ENCODE measurements at regions not wholly inside any gene's neighbourhood (a gene's known extent, or its start where the extent isn't known, plus 50 kb on each side); places are given as distances from the start of the nearest gene placed in this dataset.

DNA sequence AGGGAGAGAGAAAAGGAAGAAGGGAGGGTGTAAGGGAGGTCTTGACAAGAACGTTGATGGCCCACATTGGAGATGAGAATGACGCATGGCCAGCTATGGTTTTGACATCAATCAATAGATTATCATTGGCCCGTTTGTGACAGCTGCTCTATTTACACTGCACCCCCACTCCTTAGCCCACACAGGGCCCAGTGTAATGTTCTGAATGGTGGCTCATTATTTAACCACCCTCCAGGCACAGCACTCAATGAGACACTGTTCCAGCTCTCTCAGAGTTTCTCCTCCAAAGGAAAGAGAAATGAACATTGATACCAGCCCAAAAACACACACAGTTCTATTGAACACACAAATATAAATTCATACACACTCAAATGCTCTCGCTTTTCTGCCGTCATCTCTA is 173.0 kb upstream of the IPO5 start:
- H3K4me1 ChIP-seq (ENCODE audit: control insufficient read depth in 1 of 2, insufficient read depth in 2 of 2, low read length in 2 of 2): no peaks in the 10 kb centered on the region
- DNase-seq: no peak
- no peak overlapping the region for H2BK5ac ChIP-seq (ENCODE audit: low read depth, low read length, poor library complexity)
- no peak overlapping the region for H3K9ac ChIP-seq (ENCODE audit: low read length)
- H3K18ac ChIP-seq (ENCODE audit: low read length): no peak overlapping the region
- no peaks in the 10 kb centered on the region for H3K79me1 ChIP-seq (ENCODE audit: low read length)
- no peaks in the 10 kb centered on the region for H3K36me3 ChIP-seq (ENCODE audit: control insufficient read depth in 1 of 2, insufficient read depth in 2 of 2, low read length in 2 of 2)
- no peak overlapping the region for H3K23ac ChIP-seq (ENCODE audit: low read length)
- H3K27me3 ChIP-seq (ENCODE audit: insufficient read depth, low read length): no peaks in the 10 kb centered on the region
- H4K8ac ChIP-seq (ENCODE audit: low read depth, low read length): no peak overlapping the region
- no peak overlapping the region for H3K4me2 ChIP-seq (ENCODE audit: low read length)
- H2BK12ac ChIP-seq (ENCODE audit: low read length): no peak overlapping the region
- no peak overlapping the region for H3K27ac ChIP-seq (ENCODE audit: low read depth, low read length)
- no peak overlapping the region for H4K91ac ChIP-seq (ENCODE audit: low read depth, low read length)
- H4K12ac ChIP-seq (ENCODE audit: low read depth, low read length): no peak overlapping the region
- H2BK120ac ChIP-seq (ENCODE audit: insufficient read depth, low read length, poor library complexity): no peak overlapping the region
- no peaks in the 10 kb centered on the region for H3K79me2 ChIP-seq (ENCODE audit: control insufficient read depth, insufficient read depth, low read length, poor library complexity)
- H3K14ac ChIP-seq (ENCODE audit: low read length): no peak overlapping the region
- no peak overlapping the region for H2AFZ ChIP-seq (ENCODE audit: insufficient read depth, low read length, poor library complexity)
- no peaks in the 10 kb centered on the region for H3K9me3 ChIP-seq (ENCODE audit: insufficient read depth, low read depth, low read length)
- no peak overlapping the region for H3K4me3 ChIP-seq (ENCODE audit: low read depth, low read length)
- no peak overlapping the region for H3K4ac ChIP-seq (ENCODE audit: low read depth, low read length)
- no peak overlapping the region for H2AK5ac ChIP-seq (ENCODE audit: low read length)
- WGBS (ENCODE audit: extremely low coverage, insufficient coverage, insufficient read length): no CpG with 5 or more reads among the region's 5 CpGs

DNA sequence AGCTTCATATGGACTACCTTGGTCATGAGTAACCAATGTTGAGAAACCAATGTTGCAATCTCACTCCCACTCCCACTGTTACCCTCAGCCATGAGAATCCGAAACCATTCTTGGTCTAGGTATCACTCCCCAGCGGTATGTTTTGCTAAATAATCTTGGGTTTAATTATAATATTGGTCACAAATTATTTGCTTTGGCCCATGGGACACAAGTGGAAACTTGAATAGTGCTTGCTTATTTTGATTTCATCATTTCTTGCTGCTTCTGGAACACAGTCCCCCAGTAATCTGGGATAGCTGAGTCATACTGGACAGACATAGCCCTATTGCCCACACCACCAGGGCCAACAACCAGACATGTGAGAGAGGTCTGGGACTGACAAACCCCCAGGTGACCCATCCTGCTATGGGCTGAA is 171.6 kb upstream of the IPO5 start:
- Histone ChIP-seq H3K18ac (ENCODE audit: low read length) (no peak overlapping the region), H2AFZ (ENCODE audit: insufficient read depth, low read length, poor library complexity) (no peak overlapping the region), H3K9me3 (ENCODE audit: insufficient read depth, low read depth, low read length) (no peaks in the 10 kb centered on the region), H3K79me2 (ENCODE audit: control insufficient read depth, insufficient read depth, low read length, poor library complexity) (no peaks in the 10 kb centered on the region), H3K27ac (ENCODE audit: low read depth, low read length) (no peak overlapping the region), H4K12ac (ENCODE audit: low read depth, low read length) (no peak overlapping the region), H3K4me1 (ENCODE audit: control insufficient read depth in 1 of 2, insufficient read depth in 2 of 2, low read length in 2 of 2) (no peaks in the 10 kb centered on the region), H2BK120ac (ENCODE audit: insufficient read depth, low read length, poor library complexity) (no peak overlapping the region), H3K4ac (ENCODE audit: low read depth, low read length) (no peak overlapping the region), H3K36me3 (ENCODE audit: control insufficient read depth in 1 of 2, insufficient read depth in 2 of 2, low read length in 2 of 2) (no peaks in the 10 kb centered on the region), H4K91ac (ENCODE audit: low read depth, low read length) (no peak overlapping the region), H2BK5ac (ENCODE audit: low read depth, low read length, poor library complexity) (no peak overlapping the region), H3K14ac (ENCODE audit: low read length) (no peak overlapping the region), H2AK5ac (ENCODE audit: low read length) (no peak overlapping the region), H3K4me3 (ENCODE audit: low read depth, low read length) (no peak overlapping the region), H3K79me1 (ENCODE audit: low read length) (no peaks in the 10 kb centered on the region), H3K9ac (ENCODE audit: low read length) (no peak overlapping the region), H2BK12ac (ENCODE audit: low read length) (no peak overlapping the region), H3K23ac (ENCODE audit: low read length) (no peak overlapping the region), H3K27me3 (ENCODE audit: insufficient read depth, low read length) (no peaks in the 10 kb centered on the region), H3K4me2 (ENCODE audit: low read length) (no peak overlapping the region), H4K8ac (ENCODE audit: low read depth, low read length) (no peak overlapping the region)
- DNase-seq: no peak
- no CpG with 5 or more reads among the region's 2 CpGs for WGBS (ENCODE audit: extremely low coverage, insufficient coverage, insufficient read length)

DNA sequence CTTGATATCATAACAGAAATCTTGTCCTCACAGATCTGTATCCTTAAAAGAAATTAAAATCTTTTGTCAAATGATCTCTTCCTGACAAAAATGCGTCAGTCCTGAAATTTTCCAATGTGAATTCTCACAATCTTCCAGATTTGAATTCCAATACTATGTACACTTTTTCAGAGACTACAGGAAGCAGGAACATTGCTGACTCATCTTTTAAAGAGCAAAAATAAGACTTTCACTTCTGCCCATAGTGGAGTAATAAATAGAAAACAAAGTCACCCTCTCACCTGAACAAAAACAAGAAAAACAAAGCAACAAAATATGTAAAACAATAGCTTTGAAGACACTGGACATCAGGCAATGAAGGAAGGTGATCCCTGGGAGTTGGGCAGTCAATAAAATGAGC is 167.0 kb upstream of the IPO5 start:
- no peak overlapping the region for H2BK5ac ChIP-seq (ENCODE audit: low read depth, low read length, poor library complexity)
- no peak overlapping the region for H4K12ac ChIP-seq (ENCODE audit: low read depth, low read length)
- no peaks in the 10 kb centered on the region for H3K36me3 ChIP-seq (ENCODE audit: control insufficient read depth in 1 of 2, insufficient read depth in 2 of 2, low read length in 2 of 2)
- peaks cover 4% of the 10 kb centered on the region for H3K9me3 ChIP-seq (ENCODE audit: insufficient read depth, low read depth, low read length)
- no peaks in the 10 kb centered on the region for H3K79me1 ChIP-seq (ENCODE audit: low read length)
- no peak overlapping the region for H3K18ac ChIP-seq (ENCODE audit: low read length)
- no peak overlapping the region for H4K8ac ChIP-seq (ENCODE audit: low read depth, low read length)
- no peak overlapping the region for H4K91ac ChIP-seq (ENCODE audit: low read depth, low read length)
- H3K4ac ChIP-seq (ENCODE audit: low read depth, low read length): no peak overlapping the region
- WGBS (ENCODE audit: extremely low coverage, insufficient coverage, insufficient read length): no CpG with 5 or more reads among the region's 1 CpG
- H3K14ac ChIP-seq (ENCODE audit: low read length): no peak overlapping the region
- H2AFZ ChIP-seq (ENCODE audit: insufficient read depth, low read length, poor library complexity): no peak overlapping the region
- no peak overlapping the region for H3K23ac ChIP-seq (ENCODE audit: low read length)
- H3K27ac ChIP-seq (ENCODE audit: low read depth, low read length): no peak overlapping the region
- no peaks in the 10 kb centered on the region for H3K4me1 ChIP-seq (ENCODE audit: control insufficient read depth in 1 of 2, insufficient read depth in 2 of 2, low read length in 2 of 2)
- DNase-seq: no peak
- H3K79me2 ChIP-seq (ENCODE audit: control insufficient read depth, insufficient read depth, low read length, poor library complexity): no peaks in the 10 kb centered on the region
- no peaks in the 10 kb centered on the region for H3K27me3 ChIP-seq (ENCODE audit: insufficient read depth, low read length)
- no peak overlapping the region for H2BK120ac ChIP-seq (ENCODE audit: insufficient read depth, low read length, poor library complexity)
- H3K4me2 ChIP-seq (ENCODE audit: low read length): no peak overlapping the region
- H3K9ac ChIP-seq (ENCODE audit: low read length): no peak overlapping the region
- no peak overlapping the region for H2BK12ac ChIP-seq (ENCODE audit: low read length)
- no peak overlapping the region for H2AK5ac ChIP-seq (ENCODE audit: low read length)
- no peak overlapping the region for H3K4me3 ChIP-seq (ENCODE audit: low read depth, low read length)

DNA sequence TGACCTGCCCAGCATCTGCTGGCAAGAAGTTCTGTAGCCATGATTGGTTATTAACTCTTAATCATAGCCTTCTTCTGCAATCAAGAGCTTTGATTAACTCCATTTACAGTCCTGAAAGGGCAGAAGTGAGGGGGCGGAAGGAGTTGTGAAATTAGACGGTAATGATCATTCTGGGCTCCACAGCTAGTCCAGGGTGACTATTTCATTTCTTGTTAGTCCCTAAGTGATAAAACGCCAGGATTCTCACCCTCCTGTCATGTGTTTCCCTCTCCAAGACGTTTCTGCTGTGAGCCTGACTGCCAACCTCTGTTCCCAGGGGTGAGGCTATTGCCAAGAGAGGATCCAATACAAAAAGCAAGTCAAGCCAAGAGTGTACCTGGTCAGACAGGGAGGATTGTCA is 155.9 kb upstream of the IPO5 start:
- Histone ChIP-seq H3K36me3 (ENCODE audit: control insufficient read depth in 1 of 2, insufficient read depth in 2 of 2, low read length in 2 of 2) (no peaks in the 10 kb centered on the region), H2BK120ac (ENCODE audit: insufficient read depth, low read length, poor library complexity) (no peak overlapping the region), H3K4me3 (ENCODE audit: low read depth, low read length) (no peak overlapping the region), H3K4ac (ENCODE audit: low read depth, low read length) (no peak overlapping the region), H3K23ac (ENCODE audit: low read length) (no peak overlapping the region), H3K4me2 (ENCODE audit: low read length) (no peak overlapping the region), H2BK12ac (ENCODE audit: low read length) (no peak overlapping the region), H3K79me1 (ENCODE audit: low read length) (no peaks in the 10 kb centered on the region), H3K27me3 (ENCODE audit: insufficient read depth, low read length) (no peaks in the 10 kb centered on the region), H2BK5ac (ENCODE audit: low read depth, low read length, poor library complexity) (no peak overlapping the region), H3K14ac (ENCODE audit: low read length) (no peak overlapping the region), H3K9me3 (ENCODE audit: insufficient read depth, low read depth, low read length) (peaks cover 4% of the 10 kb centered on the region), H4K8ac (ENCODE audit: low read depth, low read length) (no peak overlapping the region), H4K12ac (ENCODE audit: low read depth, low read length) (no peak overlapping the region), H2AFZ (ENCODE audit: insufficient read depth, low read length, poor library complexity) (no peak overlapping the region), H3K27ac (ENCODE audit: low read depth, low read length) (no peak overlapping the region), H3K79me2 (ENCODE audit: control insufficient read depth, insufficient read depth, low read length, poor library complexity) (no peaks in the 10 kb centered on the region), H3K9ac (ENCODE audit: low read length) (no peak overlapping the region), H3K4me1 (ENCODE audit: control insufficient read depth in 1 of 2, insufficient read depth in 2 of 2, low read length in 2 of 2) (no peaks in the 10 kb centered on the region), H3K18ac (ENCODE audit: low read length) (no peak overlapping the region), H4K91ac (ENCODE audit: low read depth, low read length) (no peak overlapping the region), H2AK5ac (ENCODE audit: low read length) (no peak overlapping the region)
- DNase-seq: no peak
- no CpG with 5 or more reads among the region's 4 CpGs for WGBS (ENCODE audit: extremely low coverage, insufficient coverage, insufficient read length)
